K562 (cell line): ENCODE measurements at regions not wholly inside any gene's neighbourhood (a gene's known extent, or its start where the extent isn't known, plus 50 kb on each side); places are given as distances from the start of the nearest gene placed in this dataset.

Source experiments
- ATAC-seq: fragments of 200-7000 bp; cut with Tn5 transposase; 3 replicates; pipeline ENCODE4 v1.9.1; 2020; ENCODE audit warnings: moderate library complexity
- BruUV-seq: library from RNA; stranded (reverse); fragments of 400-500 nt; replicated peaks from 2 replicates; lab custom pipeline; 2021; lab: Mats Ljungman, UMichigan
- CTCF ChIA-PET: fragments of 300-600 bp; formaldehyde crosslinking; extraction: SDS; loops from one replicate; lab custom pipeline; 2021; ENCODE audit warnings: low intra/inter-chr PET ratio; lab: Yijun Ruan, JAX
- POLR2A ChIA-PET: fragments of 300-600, 350-650 bp; sonication (Branson Sonifier 250); formaldehyde crosslinking; extraction: SDS; loops from one replicate; lab custom pipeline; 2021; ENCODE audit warnings: antibody characterized with exemption, inconsistent platforms; lab: Yijun Ruan, JAX
- DNase-seq, 4 experiments: peaks; one replicate each; pipeline versions ENCODE4 v3.0.0 to v3.0.0-alpha.2; 2011 to 2018; ENCODE audit warnings: low spot score in 3 of 4, mixed read lengths in 3 of 4; ENCODE audit errors: extremely low read depth in 1 of 4
- FAIRE-seq: peaks from 2 replicates; lab custom pipeline; 2011; peaks lifted over from hg19 to GRCh38; lab: Jason Lieb, UNC
- H2AFZ ChIP-seq: 2 replicates; pipeline ENCODE4 v1.6.0; 2011; ENCODE audit warnings: low read depth, low read length, control low read depth, inconsistent platforms
- H3K27ac ChIP-seq: fragments of 200-600 bp; 3 replicates; pipeline ENCODE4 v1.8.0; 2011; ENCODE audit warnings: low read depth, mild to moderate bottlenecking, control low read depth, inconsistent platforms, low read length, moderate library complexity, mixed read lengths; ENCODE audit errors: extremely low read depth
- H3K27me3 ChIP-seq, 2 experiments: fragments of 300-600 bp in 1 of 2; 2 replicates in 1 of 2; 3 replicates in 1 of 2; pipeline versions ENCODE4 v1.6.0 to v1.8.0; 2011; ENCODE audit warnings: inconsistent platforms in 2 of 2, low read length in 2 of 2, mild to moderate bottlenecking in 1 of 2, mixed read lengths in 1 of 2, moderate library complexity in 1 of 2; ENCODE audit not compliant: control insufficient read depth in 2 of 2, insufficient read depth in 2 of 2
- H3K36me3 ChIP-seq: fragments of 300-600 bp; 3 replicates; pipeline ENCODE4 v1.8.0; 2011; ENCODE audit warnings: mild to moderate bottlenecking, low read length, inconsistent platforms; ENCODE audit not compliant: control insufficient read depth, insufficient read depth
- H3K4me1 ChIP-seq, 2 experiments: fragments of 200-600 bp in 1 of 2; replicated peaks in 1 of 2; 2 replicates in 1 of 2; 3 replicates in 1 of 2; pipeline versions ENCODE4 v1.5.1 to v1.8.0; 2011; ENCODE audit warnings: inconsistent platforms in 2 of 2, low read length in 2 of 2, mild to moderate bottlenecking in 1 of 2, mixed read lengths in 1 of 2, moderate library complexity in 1 of 2; ENCODE audit not compliant: control insufficient read depth in 2 of 2, insufficient read depth in 2 of 2
- H3K4me2 ChIP-seq: 2 replicates; pipeline ENCODE4 v1.6.1; 2011; ENCODE audit warnings: low read length, control low read depth, inconsistent platforms, mixed read lengths; ENCODE audit not compliant: insufficient read depth
- H3K4me3 ChIP-seq: fragments of 200-600 bp; sonication (generic), shearing (Covaris generic); 2 replicates; pipeline ENCODE4 v1.5.1; 2016; ENCODE audit warnings: control low read depth, inconsistent platforms
- H3K79me2 ChIP-seq: fragments of 200-600 bp; 3 replicates; pipeline ENCODE4 v1.8.0; 2011; ENCODE audit warnings: low read length, inconsistent platforms; ENCODE audit not compliant: control insufficient read depth, insufficient read depth
- H3K9ac ChIP-seq, 2 experiments: 2 replicates each; pipeline versions ENCODE4 v1.6.0 to v1.6.1; 2011; ENCODE audit warnings: low read depth in 2 of 2, low read length in 2 of 2, control low read depth in 1 of 2, inconsistent platforms in 1 of 2, mild to moderate bottlenecking in 1 of 2, mixed read lengths in 1 of 2; ENCODE audit not compliant: insufficient read depth in 1 of 2
- H3K9me1 ChIP-seq: one replicate; pipeline ENCODE4 v1.6.0; 2011; ENCODE audit warnings: inconsistent platforms, mild to moderate bottlenecking, low read length, moderate library complexity; ENCODE audit not compliant: control insufficient read depth, insufficient read depth
- H3K9me3 ChIP-seq: replicated peaks from 2 replicates; pipeline ENCODE4 v1.5.1; 2011; ENCODE audit warnings: low read depth, low read length, inconsistent platforms; ENCODE audit not compliant: control insufficient read depth, insufficient read depth
- H4K20me1 ChIP-seq: replicated peaks from 2 replicates; pipeline ENCODE4 v1.6.1; 2011; ENCODE audit warnings: low read length, inconsistent platforms, mixed read lengths; ENCODE audit not compliant: control insufficient read depth, insufficient read depth
- CEBPB ChIP-seq: fragments of 450-650 bp; IDR thresholded peaks from 2 replicates; pipeline ENCODE4 v1.6.1; 2016; ENCODE audit warnings: missing genetic modification characterization, missing compliant biosample characterization
- DMBX1 ChIP-seq: fragments of 250-450 bp; sonication (Bioruptor Pico); IDR thresholded peaks from 2 replicates; pipeline ENCODE4 v1.8.0; 2022; ENCODE audit warnings: inconsistent platforms, mild to moderate bottlenecking, moderate library complexity, borderline replicate concordance
- HMG20B ChIP-seq: fragments of 250-450 bp; sonication (Bioruptor Pico); IDR thresholded peaks from 2 replicates; pipeline ENCODE4 v1.5.0; 2021; ENCODE audit warnings: mild to moderate bottlenecking
- LEF1 ChIP-seq: fragments of 450-650 bp; IDR thresholded peaks from 2 replicates; pipeline ENCODE4 v1.6.1; 2016; ENCODE audit warnings: mild to moderate bottlenecking
- MAFG ChIP-seq: fragments of 450-650 bp; conservative IDR thresholded peaks from 2 replicates; pipeline ENCODE4 v1.6.1; 2016; ENCODE audit warnings: missing genetic modification characterization, missing compliant biosample characterization
- NRF1 ChIP-seq, 2 experiments: fragments of 450-650 bp; IDR thresholded peaks in 1 of 2; conservative IDR thresholded peaks in 1 of 2; 2 replicates each; pipeline ENCODE4 v1.6.1; 2014; ENCODE audit warnings: mild to moderate bottlenecking in 2 of 2
- RBM25 ChIP-seq: fragments of 200-400 bp; formaldehyde crosslinking; IDR thresholded peaks from 2 replicates; pipeline ENCODE4 v1.6.1; 2018; ENCODE audit warnings: low read length, low read depth, moderate library complexity; ENCODE audit not compliant: severe bottlenecking
- TARDBP ChIP-seq: fragments of 450-650 bp; IDR thresholded peaks from 2 replicates; pipeline ENCODE4 v1.6.1; 2016
- TRIM28 ChIP-seq: fragments of 450-650 bp; IDR thresholded peaks from 2 replicates; pipeline ENCODE4 v1.6.1; 2017
- ZNF785 ChIP-seq: fragments of 250-450 bp; sonication (Bioruptor Pico); IDR thresholded peaks from 2 replicates; pipeline ENCODE4 v1.4.0; 2020; ENCODE audit warnings: mild to moderate bottlenecking
- WGBS: fragments of 100-300 bp; shearing (Covaris generic); methylation state at CpG from one replicate; pipeline ENCODE4 v1.1.6; 2016; ENCODE audit warnings: low coverage, mixed read lengths; ENCODE audit not compliant: insufficient coverage; ENCODE audit errors: missing lambda C conversion rate; 5-methylcytosine and 5-hydroxymethylcytosine counted together
- in situ Hi-C: fragments of 300-500 bp; cut with MboI; formaldehyde crosslinking; loops from 4 replicates; pipeline ENCODE4 v1.15.0; 2018; ENCODE audit warnings: inconsistent platforms, mixed read lengths
- intact Hi-C: fragments of 100-400 bp; cut with micrococcal nuclease; formaldehyde crosslinking; loops from 2 replicates; pipeline ENCODE4 v1.14.2; 2022

- TF ChIP-seq TRIM28 (no peak), ZNF785 (CRISPR knock-in tag) (no peak)
These were observed 60.8 kb upstream of the TMEM33 start (continued) for GRCh38 chr4:41874398-41874797.

GRCh38 chr4:41873380-41874295 lies 61.6 kb upstream of the TMEM33 start:
- H2AFZ ChIP-seq, result no peak overlapping the region
- DNase-seq, result no peak
- peaks cover 0 to 4% of the 10 kb centered on the region in 2 experiments; a peak in 2 of 5 replicates for H3K4me1 ChIP-seq
- no peaks in the 10 kb centered on the region for H3K36me3 ChIP-seq
- no peak overlapping the region for H3K9ac ChIP-seq
- intact Hi-C loops (no loop called here), in situ Hi-C loops (no loop called here)
- ChIA-PET POLR2A (interaction anchor here (0.6 kb wide), 1 partner anchor 343 kb away, joined by 3 read pairs; no protein-coding TSS in a partner anchor), CTCF (no interaction called here)
- 3% methylated on average over 41 of the region's 42 CpGs for WGBS
- no peaks in the 10 kb centered on the region for H3K9me1 ChIP-seq
- no peaks in the 10 kb centered on the region for H4K20me1 ChIP-seq
- H3K4me3 ChIP-seq, result no peak overlapping the region
- FAIRE-seq, result no peak
- no peak for TF ChIP-seq RBM25
- no peak for TF ChIP-seq TARDBP
- TF ChIP-seq CEBPB (tag), result no peak
- TF ChIP-seq MAFG (tag), result no peak
- TF ChIP-seq HMG20B (CRISPR knock-in tag), result no peak
- no peak for TF ChIP-seq NRF1 (conservative IDR thresholded peaks at IDR 0.05 in 1 of 2, IDR thresholded peaks at IDR 0.05 in 1 of 2)
- no peak for TF ChIP-seq LEF1
- TF ChIP-seq DMBX1, result no peak
- TF ChIP-seq, all 486 proteins: peak for 0
- H3K79me2 ChIP-seq, result no peaks in the 10 kb centered on the region
- no peak overlapping the region for H3K4me2 ChIP-seq
- BruUV-seq, result no TSS peak
- H3K9me3 ChIP-seq, result no peaks in the 10 kb centered on the region; the same call in 1 of the 2 replicates
- no peak overlapping the region for H3K27ac ChIP-seq
- peaks cover 27 to 34% of the 10 kb centered on the region in 2 experiments; a peak in 4 of 5 replicates for H3K27me3 ChIP-seq
- ATAC-seq, result no peak; the same call in 2 of the 3 replicates
